DOHH2 (cell line): ENCODE measurements at regions not wholly inside any gene's neighbourhood (a gene's known extent, or its start where the extent isn't known, plus 50 kb on each side); places are given as distances from the start of the nearest gene placed in this dataset.
"Not testable (repeated sequence)": the region's sequence is repeated elsewhere in the genome, so short reads cannot be mapped to it uniquely, and the experiment has no call there.

Experiments
- H3F3A ChIP-seq: fragments of 200-600 bp; sonication (generic), shearing (Covaris generic); 2 replicates; pipeline ENCODE4 v1.6.0; 2016; ENCODE audit warnings: antibody characterized with exemption, mild to moderate bottlenecking; ENCODE audit not compliant: control insufficient read depth, insufficient read depth
- H3K27ac ChIP-seq: fragments of 200-600 bp; sonication (generic); 2 replicates; pipeline ENCODE4 v1.5.1; 2014; ENCODE audit warnings: low read depth, mild to moderate bottlenecking, low read length, moderate library complexity
- H3K27me3 ChIP-seq: fragments of 200-600 bp; sonication (generic); 2 replicates; pipeline ENCODE4 v1.6.1; 2014; ENCODE audit warnings: mild to moderate bottlenecking, low read length, mixed read lengths; ENCODE audit not compliant: control insufficient read depth
- H3K36me3 ChIP-seq: fragments of 200-600 bp; sonication (generic); 2 replicates; pipeline ENCODE4 v1.6.1; 2014; ENCODE audit warnings: mild to moderate bottlenecking, low read length, moderate library complexity, mixed read lengths; ENCODE audit not compliant: control insufficient read depth
- H3K4me1 ChIP-seq: fragments of 200-600 bp; sonication (generic); 2 replicates; pipeline ENCODE4 v1.6.1; 2014; ENCODE audit warnings: mild to moderate bottlenecking, low read length, mixed read lengths; ENCODE audit not compliant: control insufficient read depth
- H3K4me2 ChIP-seq: fragments of 200-600 bp; sonication (generic); 2 replicates; pipeline ENCODE4 v1.6.0; 2014; ENCODE audit warnings: mild to moderate bottlenecking, low read length, moderate library complexity
- H3K4me3 ChIP-seq: fragments of 200-600 bp; sonication (generic); 2 replicates; pipeline ENCODE4 v1.5.1; 2014; ENCODE audit warnings: mild to moderate bottlenecking, low read length, mixed read lengths
- H3K79me2 ChIP-seq: fragments of 200-600 bp; sonication (generic); 2 replicates; pipeline ENCODE4 v1.6.1; 2014; ENCODE audit warnings: mild to moderate bottlenecking, low read length, mixed read lengths; ENCODE audit not compliant: control insufficient read depth
- H3K9me2 ChIP-seq: fragments of 200-600 bp; sonication (generic); replicated peaks from 2 replicates; pipeline ENCODE4 v1.6.1; 2014; ENCODE audit warnings: mild to moderate bottlenecking, low read length, mixed read lengths; ENCODE audit not compliant: control insufficient read depth
- H3K9me3 ChIP-seq: fragments of 200-600 bp; sonication (generic); 2 replicates; pipeline ENCODE4 v1.6.1; 2014; ENCODE audit warnings: antibody characterized with exemption, low read length, mixed read lengths; ENCODE audit not compliant: control insufficient read depth, insufficient read depth
- H4K20me1 ChIP-seq: fragments of 200-600 bp; sonication (generic); 2 replicates; pipeline ENCODE4 v1.6.0; 2014; ENCODE audit warnings: low read depth, mild to moderate bottlenecking, antibody characterized with exemption, low read length, moderate library complexity; ENCODE audit not compliant: control insufficient read depth, insufficient read depth
- EZH2phosphoT487 ChIP-seq: fragments of 200-600 bp; sonication (generic); IDR thresholded peaks from 2 replicates; pipeline ENCODE4 v1.6.1; 2017; ENCODE audit warnings: borderline replicate concordance, mild to moderate bottlenecking, antibody characterized with exemption, low read length, moderate library complexity, mixed read lengths
- TF ChIP-seq, protein P1 (sequence below): fragments of 200-600 bp; sonication (generic); IDR thresholded peaks from one replicate; pipeline ENCODE4 v1.5.1; 2014; ENCODE audit warnings: antibody characterized with exemption, mild to moderate bottlenecking, low read depth, low read length; ENCODE audit not compliant: poor library complexity, severe bottlenecking

DNA sequence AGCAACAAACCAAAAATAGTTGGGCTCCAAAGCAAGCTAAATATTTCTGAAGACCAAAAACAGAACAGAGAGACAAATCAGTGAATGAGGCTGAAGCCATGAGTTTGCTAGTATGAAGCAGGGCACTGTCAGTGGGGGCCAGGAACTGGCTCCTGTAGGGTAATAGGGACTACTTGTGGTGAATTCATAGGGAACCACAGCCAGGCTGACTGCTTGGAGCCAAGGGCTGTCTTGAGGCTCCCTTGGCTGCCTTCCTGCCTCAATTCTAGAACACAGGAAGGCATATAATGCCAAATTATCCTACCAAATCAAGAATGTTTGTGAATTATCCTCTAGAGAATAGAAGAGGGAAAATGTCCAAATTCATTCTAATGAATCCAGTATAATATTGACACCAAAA lies 406.0 kb downstream of the CCDC85A start:
- H3K36me3 ChIP-seq: no peaks in the 10 kb centered on the region
- no peaks in the 10 kb centered on the region for H3K79me2 ChIP-seq
- H3K4me3 ChIP-seq: no peak overlapping the region
- no peaks in the 10 kb centered on the region for H3F3A ChIP-seq
- no peaks in the 10 kb centered on the region for H3K27me3 ChIP-seq
- no peak for TF ChIP-seq EZH2phosphoT487
- TF ChIP-seq, protein P1, sequence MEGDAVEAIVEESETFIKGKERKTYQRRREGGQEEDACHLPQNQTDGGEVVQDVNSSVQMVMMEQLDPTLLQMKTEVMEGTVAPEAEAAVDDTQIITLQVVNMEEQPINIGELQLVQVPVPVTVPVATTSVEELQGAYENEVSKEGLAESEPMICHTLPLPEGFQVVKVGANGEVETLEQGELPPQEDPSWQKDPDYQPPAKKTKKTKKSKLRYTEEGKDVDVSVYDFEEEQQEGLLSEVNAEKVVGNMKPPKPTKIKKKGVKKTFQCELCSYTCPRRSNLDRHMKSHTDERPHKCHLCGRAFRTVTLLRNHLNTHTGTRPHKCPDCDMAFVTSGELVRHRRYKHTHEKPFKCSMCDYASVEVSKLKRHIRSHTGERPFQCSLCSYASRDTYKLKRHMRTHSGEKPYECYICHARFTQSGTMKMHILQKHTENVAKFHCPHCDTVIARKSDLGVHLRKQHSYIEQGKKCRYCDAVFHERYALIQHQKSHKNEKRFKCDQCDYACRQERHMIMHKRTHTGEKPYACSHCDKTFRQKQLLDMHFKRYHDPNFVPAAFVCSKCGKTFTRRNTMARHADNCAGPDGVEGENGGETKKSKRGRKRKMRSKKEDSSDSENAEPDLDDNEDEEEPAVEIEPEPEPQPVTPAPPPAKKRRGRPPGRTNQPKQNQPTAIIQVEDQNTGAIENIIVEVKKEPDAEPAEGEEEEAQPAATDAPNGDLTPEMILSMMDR: no peak
- no peak overlapping the region for H3K27ac ChIP-seq
- H4K20me1 ChIP-seq: no peaks in the 10 kb centered on the region
- no peaks in the 10 kb centered on the region for H3K9me2 ChIP-seq
- 0 out of 2 replicates have a peak, but pooled peaks cover 5% of the 10 kb centered on the region for H3K4me1 ChIP-seq
- H3K9me3 ChIP-seq: no peaks in the 10 kb centered on the region
- H3K4me2 ChIP-seq: no peak overlapping the region

DNA sequence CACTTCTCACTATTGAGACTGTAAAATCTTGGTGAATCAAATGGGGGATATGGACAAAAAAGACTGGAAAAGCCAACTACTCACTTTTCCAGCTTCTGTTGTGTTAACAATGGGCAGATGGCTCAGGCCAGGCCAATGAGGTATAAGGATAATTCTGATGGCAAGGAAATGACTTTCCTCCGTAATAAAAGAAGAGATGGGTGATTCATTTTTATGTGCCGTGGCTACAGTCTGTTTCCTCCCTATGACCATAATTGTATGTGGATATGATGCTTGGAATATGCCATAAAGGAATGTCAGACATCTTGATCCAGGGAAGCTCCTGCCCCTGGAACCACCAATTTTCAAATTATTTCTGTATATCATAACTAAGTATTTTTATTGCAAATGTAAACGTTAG lies 406.8 kb downstream of the CCDC85A start:
- Histone ChIP-seq H3K27me3 (no peaks in the 10 kb centered on the region), H3K9me2 (no peaks in the 10 kb centered on the region), H3K79me2 (no peaks in the 10 kb centered on the region), H3K27ac (no peak overlapping the region), H3K4me2 (no peak overlapping the region), H3K36me3 (no peaks in the 10 kb centered on the region), H4K20me1 (no peaks in the 10 kb centered on the region), H3K4me3 (no peak overlapping the region), H3K4me1 (0 out of 2 replicates have a peak, but pooled peaks cover 5% of the 10 kb centered on the region), H3K9me3 (no peaks in the 10 kb centered on the region), H3F3A (no peaks in the 10 kb centered on the region)
- no peak for TF ChIP-seq EZH2phosphoT487
- TF ChIP-seq, protein P1: no peak

DNA sequence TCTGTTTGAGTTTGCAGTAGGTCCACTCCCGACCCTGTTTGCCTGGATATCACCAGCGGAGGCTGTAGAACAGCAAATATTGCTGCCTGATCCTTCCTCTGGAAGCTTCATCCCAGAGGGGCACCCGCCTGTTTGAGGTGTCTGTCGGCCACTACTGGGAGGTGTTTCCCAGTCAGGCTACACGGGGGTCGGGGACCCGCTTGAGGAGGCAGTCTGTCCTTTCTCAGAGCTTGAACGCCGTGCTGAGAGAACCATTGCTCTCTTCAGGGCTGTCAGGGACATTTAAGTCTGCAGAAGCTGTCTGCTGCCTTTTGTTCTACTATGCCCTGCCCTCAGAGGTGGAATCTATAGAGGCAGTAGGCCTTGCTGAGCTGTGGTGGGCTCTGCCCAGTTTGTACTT lies 422.3 kb downstream of the CCDC85A start:
- H3F3A ChIP-seq, H3K9me3 ChIP-seq, H3K4me3 ChIP-seq, H4K20me1 ChIP-seq, H3K4me2 ChIP-seq, H3K27me3 ChIP-seq, H3K36me3 ChIP-seq, H3K4me1 ChIP-seq, H3K9me2 ChIP-seq, H3K79me2 ChIP-seq, H3K27ac ChIP-seq: not testable (repeated sequence)

DNA sequence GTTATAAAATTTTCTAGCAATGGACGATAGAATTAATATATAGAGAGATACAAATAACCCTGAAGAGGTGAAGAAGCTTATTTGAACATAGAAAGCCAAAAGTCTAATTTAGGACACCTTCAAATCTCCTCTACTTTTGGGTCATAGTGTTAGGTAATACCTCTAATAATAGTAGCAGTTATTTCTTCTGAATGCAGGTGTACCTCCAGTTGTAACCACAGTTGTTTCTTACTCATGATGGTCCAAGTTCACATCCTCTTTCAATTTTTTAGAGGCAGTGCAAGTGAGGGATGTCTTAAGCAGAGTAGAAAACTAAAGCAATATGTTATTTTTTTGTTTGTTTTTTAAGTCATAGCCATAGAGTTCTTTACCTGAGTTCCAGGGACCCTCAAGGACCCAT lies 429.5 kb downstream of the CCDC85A start:
- H3K27me3 ChIP-seq: no peaks in the 10 kb centered on the region
- no peak overlapping the region for H3K4me3 ChIP-seq
- H3K9me3 ChIP-seq: no peaks in the 10 kb centered on the region
- H3F3A ChIP-seq: no peaks in the 10 kb centered on the region
- H3K9me2 ChIP-seq: no peaks in the 10 kb centered on the region
- H3K4me2 ChIP-seq: no peak overlapping the region
- peaks cover 20% of the 10 kb centered on the region for H3K4me1 ChIP-seq
- no peaks in the 10 kb centered on the region for H3K79me2 ChIP-seq
- H3K36me3 ChIP-seq: no peaks in the 10 kb centered on the region
- TF ChIP-seq, protein P1: no peak
- no peak for TF ChIP-seq EZH2phosphoT487
- no peak overlapping the region for H3K27ac ChIP-seq
- H4K20me1 ChIP-seq: no peaks in the 10 kb centered on the region
